Activated T-cell treated with anti-CD3 and anti-CD28 coated beads, Interleukin-2, amount 50 U/mL, for 48 hours (primary cell): ENCODE measurements at regions not wholly inside any gene's neighbourhood (a gene's known extent, or its start where the extent isn't known, plus 50 kb on each side); places are given as distances from the start of the nearest gene placed in this dataset.

Experiments
- DNase-seq, 2 experiments: peaks; one replicate each; pipeline ENCODE4 v3.0.0-alpha.2; 2020

DNA sequence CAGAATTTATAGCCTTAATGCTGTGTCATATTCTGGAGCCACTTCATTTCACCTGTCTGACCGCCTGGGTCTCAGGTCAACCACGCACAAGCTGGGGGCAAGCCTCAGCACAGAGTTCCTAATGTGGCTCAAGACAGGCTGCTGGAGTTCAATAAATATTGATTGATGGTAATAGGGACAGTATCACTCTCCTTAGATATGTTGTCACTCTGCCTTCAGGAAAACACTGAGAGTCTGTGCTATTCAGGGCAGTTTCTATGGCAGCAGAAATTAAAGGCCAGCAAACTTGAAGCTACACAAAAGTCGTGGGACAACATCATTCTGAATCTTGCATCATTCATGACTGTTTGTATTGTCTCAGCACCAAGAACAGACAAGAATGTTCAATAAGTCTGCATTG, 696.1 kb downstream of the METTL4 start:
- no peak for DNase-seq

DNA sequence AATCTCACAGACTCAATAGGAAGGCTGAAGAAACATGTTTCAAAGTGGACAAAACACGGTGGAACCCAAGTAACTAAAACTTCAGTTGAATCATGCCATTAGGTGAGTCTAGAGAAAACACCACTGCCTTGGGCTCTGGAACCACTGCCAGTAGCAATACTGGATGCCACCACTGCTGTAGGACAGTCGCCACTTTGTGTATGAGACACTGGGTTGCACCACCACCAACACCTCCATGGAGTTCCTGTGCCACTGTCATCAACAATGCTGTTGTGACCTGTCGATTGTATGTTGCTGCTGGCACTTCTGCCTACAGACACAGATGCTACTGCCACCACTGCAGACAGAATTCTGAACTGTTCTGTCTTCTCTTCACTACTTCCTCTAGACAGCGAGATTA, 686.7 kb downstream of the METTL4 start:
- DNase-seq = no peak

DNA sequence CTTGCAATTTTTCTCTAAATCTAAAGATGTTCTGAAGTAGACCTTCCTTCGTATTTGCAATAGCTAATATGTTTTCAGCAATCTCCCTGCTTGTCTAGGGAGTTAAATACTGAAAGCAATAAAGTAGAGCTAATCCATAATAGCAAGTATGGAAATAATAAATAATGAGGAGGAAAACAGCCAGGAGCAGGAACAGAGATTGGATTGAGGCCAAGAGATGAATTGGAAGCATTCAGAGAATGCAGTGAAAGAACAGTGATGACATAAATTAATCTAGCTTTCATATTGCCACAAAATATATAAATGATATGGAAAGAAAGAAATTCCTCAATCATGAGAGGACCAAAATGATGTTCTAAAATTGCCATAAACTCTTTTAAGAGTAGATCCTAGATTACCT, 679.7 kb downstream of the METTL4 start:
- no peak for DNase-seq

DNA sequence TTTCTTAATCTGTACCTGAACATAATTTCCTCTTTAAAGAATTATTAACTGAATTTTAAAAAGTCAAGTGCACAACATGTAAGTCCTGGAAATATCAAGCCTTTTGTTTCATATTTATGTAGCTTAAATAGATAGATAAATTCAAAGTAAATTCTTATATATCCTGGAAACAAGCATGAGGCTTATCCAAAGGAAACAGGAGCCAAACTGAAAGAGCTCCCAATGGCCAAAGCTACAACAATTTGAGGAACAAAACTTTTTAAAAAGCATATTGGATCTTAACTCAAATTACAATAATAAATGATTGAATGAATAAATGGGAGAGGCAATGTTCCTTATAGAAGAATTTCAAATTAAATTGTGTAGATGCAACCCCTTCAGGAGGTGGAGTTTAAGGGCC, 679.1 kb downstream of the METTL4 start:
- DNase-seq = no peak

DNA sequence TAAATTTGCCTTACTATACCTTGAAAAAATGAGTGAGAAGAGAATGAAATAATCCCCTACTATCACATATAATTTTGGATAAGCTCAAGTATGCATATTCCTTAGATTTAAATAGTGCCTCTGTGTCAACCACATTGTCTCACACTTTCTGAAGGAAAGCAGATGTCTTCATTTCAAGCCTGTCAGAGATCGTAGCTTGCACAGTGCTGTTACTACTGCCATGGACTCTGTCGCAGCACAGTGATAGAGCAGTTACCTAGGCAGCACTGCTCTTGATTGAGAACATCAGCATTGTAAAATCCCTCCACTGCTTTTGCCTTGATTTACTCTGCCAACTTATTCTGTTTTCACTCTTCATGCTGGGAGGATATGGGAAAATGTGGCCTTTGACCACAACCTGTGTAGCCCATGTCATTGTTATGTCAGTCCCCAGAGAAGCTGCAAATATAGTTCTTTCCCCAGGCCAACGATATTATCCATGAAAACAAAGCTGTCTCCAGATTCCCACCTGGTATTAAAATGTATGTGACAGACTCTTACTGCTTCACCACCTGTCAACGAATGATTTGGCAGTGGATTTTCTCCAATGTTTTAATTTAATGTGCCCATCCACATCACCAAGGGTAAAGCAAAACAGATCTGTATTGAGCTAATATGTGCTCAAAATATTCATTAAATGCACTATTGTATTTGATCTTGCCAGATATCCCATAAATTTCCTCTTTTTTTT, 675.7 kb downstream of the METTL4 start:
- no peak for DNase-seq

DNA sequence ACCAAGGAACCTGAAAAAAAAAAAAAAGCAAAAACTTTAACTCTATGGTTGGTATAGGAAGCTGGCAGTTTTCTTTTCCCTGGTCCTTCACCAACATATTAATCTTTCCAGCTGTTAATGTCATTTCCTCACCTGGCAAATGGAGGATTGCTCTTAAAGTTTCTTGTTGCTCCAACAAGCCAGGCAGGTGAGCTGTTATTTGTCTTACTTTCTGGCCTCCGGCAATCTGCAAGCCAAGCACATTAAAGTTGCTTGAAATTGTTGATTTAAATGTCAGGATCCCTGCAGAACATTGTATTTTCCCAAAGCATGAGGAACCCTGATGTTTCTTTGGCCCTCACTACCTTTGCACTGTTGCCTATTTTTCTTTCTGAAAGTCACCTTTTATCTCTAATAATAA, 664.9 kb downstream of the METTL4 start:
- no peak for DNase-seq

DNA sequence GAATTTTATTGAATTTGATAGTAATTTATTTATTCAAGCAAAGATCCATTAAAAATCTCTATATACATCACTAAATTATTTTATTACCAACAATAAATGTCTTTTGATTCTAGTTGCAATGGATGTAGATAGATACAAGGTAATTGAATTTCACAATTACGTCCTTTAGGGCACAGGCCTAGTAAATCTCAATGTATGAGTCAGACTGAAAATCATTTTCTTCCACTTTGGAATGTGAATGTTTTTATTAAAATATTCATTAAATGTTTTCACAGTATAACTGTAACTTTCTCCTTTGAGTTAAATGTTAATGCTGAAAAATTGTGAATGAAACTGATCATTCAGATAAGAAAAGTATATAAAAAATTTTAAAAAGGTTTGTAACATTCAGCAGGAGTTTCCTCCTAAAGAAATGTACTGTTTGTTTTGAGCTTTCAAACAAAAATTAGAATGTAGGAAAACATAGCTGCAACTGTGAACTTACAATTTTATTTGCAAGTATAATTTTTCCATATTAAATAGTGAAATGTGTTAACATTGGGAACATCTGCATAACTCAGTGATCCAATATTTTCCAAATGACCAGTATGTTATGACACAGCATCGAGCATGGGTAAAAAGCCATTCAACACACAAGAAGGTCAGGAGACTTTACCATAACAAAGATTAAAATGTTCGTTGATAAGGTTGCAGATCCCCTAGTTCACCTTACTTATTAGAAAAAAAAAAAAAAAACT, 663.7 kb downstream of the METTL4 start:
- no peak for DNase-seq

DNA sequence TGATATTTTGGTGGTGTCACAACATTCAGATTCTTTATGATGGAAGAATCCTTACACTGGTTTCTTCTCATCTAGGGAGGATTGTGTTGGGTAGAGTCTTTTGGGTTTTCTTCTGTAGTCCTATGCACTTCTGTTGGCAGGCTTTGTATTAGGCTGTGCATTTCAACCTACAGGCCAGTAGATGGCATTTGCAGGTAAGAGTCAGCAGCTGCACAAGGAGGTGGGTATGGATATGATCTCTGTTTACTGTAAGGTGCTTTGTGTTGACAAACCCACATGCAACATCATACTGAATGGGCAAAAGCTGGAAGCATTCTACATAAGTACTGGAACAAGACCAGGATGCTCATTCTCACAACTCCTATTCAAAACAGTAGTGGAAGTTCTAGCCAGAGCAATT, 656.8 kb downstream of the METTL4 start:
- no peak for DNase-seq

DNA sequence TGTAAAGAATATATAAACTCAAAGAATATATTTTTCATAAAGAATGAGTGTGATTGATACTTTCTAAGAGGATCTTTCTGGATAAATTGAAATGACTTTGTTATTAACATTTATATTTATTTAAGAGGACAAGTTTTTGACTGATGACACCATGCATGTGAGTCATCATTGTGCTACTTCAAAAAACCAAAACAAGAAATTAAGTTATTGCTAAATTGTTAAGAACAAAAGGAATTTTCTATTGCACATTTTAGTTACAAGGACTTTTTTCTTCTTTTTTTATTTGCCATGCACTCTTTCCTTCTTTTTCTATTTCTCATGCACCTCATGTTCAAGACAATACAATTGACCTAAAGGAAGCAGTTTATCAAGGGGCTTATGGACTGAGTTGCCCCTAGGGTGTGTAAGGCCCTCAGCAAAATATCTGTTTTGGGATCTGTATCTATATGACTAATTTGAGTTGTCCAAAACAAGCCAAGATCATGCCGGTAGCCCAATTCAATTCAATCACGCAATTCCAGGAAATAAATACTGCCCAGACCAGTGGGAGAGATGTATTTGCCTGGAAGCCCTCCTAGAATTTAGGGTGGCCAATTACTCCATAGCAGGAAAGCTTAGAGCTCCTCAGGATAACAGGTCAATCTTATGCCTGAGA, 654.3 kb downstream of the METTL4 start:
- DNase-seq = no peak

DNA sequence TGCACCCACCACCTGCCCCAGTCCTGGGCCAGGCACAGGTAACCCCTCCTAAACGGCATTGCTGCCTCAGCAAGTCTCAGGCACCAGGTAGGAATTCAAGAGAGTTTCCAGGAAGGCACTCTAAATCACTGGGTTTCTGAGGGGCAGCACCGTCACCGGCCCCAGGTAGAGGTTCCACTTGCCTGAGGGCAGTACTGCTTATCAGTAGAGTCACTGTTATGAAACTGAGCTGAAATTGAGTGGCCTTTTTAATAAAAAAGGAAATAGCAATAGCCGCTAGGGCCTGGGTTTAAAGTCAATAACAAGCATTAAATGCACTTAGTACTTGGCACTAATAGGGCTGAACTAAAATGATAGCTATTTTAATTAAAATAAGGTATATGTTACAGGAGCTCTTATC, 653.7 kb downstream of the METTL4 start:
- DNase-seq = no peak

DNA sequence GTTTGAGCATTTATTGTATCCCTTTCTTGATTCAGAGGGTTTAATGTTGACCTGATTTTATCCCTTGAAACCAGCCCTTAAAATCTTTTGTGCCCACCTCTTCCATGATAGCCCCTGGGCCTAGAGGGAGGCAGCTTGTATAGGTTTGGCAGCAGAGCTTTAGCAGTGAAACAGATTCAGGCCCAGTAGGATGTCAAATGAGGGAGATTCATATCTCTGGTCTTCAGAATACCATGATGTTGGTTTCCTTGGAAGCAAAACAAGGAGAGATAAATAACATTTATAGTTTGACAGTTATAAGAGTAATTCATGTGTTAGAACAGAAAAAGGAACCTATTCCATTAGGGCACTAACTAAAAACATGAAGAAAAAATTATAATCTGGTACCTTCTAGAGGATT, 649.2 kb downstream of the METTL4 start:
- no peak for DNase-seq

DNA sequence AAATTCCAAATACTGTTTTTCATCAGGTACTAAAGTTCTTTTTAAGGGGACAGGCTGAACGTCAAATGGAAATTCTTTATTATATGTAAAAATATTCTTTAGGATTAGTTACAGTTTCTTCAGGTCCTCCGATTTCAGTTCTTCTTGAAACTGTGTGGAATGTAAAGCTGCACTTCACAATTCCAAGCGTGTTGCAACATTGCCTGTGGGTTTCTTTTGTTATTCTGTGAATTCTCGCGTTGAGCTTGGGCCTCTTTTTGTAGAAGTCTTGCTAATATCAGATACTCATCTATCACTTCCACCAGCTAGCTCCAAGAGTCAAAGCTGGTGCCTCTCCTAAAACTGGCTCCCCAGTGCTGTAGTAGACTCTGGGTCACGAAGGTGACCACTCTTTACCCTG, 642.6 kb downstream of the METTL4 start:
- no peak for DNase-seq

DNA sequence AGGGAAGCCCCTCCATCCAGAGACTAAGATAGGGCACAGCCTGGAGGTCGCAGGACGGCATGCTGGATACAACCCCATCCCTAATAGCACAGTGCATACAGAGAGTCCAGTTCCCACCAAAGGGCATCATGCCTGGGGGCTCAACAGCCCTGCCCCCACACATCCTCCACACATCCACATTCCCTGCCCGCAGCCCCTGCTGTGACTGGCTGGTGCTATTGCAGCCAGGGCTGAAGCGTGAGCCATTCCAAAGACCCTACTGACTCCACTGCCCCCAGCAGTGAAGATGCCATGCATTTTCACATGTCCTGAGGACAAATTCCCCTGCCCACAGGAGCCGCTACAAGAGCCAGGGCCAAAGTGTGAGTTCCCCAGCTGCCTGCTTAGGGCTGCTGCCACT, 641.6 kb downstream of the METTL4 start:
- no peak for DNase-seq

DNA sequence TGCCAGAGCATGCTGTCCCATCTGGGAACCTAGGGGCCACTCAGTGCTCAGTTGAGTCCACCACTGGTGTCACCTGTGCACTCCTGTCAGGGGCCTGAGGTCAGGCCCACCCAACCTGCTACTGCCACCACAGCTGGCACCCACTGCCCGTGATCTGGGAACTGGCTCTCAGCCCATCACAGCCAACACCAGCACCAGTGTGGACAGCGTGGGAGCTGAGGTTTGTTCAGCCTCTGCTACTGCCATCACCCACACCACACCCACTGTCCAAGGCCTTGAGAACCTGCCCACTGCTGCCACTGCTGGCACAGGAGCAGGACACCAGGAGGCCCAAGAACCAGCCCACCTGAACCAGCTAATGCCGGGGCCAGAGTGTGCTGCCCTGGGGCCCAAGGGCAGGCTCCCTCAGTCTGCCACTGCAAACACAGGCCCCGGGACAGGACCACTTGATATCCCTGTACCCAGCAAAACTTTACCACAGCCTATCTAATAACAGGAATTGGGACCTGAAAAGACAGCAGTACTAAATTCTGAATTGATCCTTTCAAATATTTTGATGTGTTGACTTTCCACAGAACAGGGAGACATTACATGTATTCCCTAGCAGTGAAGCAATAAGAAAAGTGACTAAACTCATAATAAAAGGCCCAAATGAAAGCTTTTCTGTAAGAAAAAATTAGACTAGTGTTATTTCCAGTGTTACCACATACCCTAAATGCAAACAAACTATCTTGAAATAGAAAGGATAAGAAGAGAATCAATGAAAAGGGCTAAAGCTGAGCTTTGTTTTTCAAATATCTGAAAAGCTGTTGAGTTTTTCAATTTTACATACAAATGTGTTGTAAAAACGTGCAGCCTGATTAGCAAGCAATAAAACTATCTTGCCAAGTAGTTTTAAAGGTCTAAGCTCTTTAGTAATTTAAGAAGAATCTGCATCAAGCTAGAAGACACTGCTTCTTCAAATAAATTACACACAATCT, 640.7 kb downstream of the METTL4 start:
- no peak for DNase-seq

DNA sequence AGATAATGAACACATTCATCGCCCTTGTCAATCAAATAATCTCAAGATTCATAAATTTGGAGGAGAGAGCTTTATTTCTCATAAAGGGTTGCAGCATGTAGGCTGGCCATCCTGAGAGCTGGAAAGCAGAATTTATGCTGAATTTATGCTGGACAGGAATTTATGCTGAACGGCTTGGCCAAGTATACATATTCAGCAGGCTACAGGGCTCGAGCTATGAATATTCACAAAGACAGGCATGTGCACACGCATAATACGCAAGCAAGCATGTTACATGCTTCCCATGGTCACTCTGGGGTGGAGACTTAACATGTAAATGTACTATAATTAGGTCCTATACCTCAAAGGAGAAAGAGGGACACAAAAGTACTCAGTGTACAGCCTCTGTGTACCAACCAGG, 618.8 kb downstream of the METTL4 start:
- no peak for DNase-seq

DNA sequence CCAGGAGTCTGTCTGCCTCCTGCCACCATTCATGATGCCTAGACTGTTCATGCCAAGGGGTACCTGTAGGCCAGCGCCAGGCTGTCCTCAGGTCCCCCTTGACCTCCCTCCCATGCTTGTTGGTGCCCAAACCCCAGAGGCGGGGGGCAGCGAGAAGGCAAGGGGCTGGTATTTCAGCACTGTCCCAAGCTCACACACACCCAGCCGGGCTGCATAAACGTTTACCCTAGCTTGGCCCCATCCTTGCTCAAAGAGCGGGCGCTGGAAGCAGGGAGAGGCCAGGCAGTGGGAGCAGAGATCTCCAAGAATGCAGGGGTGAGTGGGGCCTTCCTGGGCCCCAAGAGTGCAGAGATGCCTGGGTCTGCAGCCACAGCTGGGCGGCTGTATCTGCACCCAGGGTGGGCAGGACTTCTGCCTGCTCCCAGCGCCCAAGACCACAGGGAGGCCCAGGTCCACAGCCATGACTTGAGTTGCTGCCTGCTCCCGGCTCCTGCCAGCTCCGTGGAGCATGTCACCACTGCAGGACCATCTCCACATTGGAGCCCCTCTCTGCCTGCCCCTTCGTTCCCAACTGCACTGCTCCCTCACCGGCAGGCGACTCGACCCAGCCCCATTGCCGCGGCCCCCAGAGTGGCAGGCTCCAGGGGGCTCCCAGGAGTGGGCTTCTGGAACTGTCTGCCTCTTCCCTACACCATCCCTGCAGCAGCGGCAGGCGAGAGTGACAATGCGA, 616.6 kb downstream of the METTL4 start:
- no peak for DNase-seq

DNA sequence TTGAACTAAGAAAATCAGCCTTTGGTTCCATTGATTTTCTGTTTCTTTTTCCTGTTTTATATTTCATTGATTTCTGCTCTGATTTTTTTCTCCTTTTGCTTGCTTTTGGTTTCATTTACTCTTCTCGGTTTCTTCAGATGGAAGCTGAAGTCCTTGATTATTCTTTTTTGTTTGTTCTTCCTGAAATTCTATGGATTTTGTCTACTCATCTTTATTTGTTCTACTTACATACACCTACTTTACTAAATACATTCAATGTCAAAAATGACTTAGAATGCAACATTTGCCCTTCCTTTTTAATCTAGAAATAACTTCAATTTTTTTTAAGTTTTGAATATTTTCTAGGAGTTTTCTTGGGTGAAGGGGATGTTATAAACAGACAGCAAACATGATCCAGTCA, 612.5 kb downstream of the METTL4 start:
- no peak for DNase-seq

DNA sequence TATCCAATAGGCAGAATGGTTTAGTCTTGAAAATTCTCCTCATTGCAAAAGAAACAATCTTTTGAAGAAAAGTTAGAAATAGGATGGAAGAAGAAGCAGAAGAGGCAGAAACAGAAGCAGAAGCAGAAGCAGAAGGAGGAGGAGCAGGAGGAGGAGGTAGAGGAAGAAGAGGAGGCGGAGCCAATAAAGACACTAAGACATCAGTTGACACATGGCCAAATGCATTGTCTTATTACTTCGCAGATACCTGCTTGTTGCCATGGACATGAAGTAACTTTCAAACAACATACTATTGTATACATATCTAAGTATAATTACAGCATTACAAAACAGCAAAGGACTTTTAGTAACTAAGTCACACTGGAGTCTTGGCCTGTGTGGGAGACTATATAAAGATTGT, 606.3 kb downstream of the METTL4 start:
- no peak for DNase-seq

DNA sequence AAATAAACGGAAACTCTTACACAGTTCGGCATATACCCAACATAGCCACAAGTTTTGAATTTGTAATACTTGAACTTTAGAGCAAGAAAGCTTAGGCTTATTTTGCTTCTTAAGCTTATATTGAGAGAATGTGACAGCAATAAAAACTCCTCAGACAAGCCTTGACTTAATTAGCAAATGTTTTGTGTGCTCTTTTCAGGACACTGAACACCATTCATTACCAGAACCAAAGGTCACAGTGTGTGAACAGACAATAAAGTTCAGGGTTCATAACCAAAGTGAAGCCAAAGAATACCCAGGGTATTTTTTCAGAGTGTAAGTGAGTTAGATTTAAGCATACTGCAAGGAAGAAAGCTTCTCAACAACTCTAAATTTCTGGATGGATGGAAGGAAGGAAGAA, 605.8 kb downstream of the METTL4 start:
- no peak for DNase-seq

DNA sequence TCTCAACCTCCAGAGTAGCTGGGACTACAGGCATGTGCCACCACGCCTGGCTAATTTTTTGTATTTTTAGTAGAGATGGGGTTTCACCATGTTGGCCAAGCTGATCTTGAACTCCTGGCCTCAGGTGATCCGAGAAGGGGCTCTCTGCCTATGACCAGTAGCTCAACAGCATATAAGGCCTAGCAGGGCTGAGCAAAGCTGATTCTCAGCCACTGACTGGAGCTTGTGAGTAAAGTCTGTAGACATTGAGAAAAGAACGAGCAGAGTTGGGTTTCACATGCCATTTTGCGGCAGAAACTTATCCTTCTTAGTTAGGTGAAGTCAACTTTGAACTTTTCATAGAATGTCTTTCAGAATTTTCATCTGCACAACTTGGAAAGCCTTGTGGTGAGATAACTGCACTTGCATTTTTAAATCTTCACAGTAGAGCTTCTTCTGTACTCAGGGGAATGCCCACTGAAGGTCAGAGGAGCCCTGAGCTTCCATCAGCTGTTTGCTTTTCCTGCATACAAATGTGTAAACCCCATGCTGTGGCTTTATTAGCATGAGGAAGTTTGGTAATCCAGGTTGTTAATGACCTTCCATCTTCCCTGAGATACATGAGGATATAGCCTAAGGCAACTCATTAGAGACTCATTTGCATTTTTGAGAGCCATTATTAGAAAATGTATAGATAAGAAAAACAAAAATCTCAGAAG, 602.4 kb downstream of the METTL4 start:
- DNase-seq = no peak

DNA sequence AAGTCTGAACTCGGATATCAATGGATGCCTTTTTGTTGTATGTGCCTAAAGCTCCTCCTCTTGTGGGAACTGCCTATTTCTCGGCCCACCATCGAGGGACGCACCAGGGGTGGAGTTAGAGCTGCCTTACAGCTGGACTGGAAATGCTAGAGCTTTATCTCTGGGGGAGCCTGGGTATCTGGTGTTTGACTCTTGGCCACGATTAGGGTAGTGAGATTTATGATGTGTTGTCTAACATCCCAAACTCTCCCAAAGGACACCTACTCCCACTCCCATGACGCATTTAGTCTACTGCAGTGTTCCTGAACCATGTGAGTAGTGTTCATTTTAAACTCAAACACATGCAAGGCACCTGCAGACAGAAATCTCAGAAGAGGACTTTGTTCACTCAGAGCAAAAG, 594.8 kb downstream of the METTL4 start:
- no peak for DNase-seq

DNA sequence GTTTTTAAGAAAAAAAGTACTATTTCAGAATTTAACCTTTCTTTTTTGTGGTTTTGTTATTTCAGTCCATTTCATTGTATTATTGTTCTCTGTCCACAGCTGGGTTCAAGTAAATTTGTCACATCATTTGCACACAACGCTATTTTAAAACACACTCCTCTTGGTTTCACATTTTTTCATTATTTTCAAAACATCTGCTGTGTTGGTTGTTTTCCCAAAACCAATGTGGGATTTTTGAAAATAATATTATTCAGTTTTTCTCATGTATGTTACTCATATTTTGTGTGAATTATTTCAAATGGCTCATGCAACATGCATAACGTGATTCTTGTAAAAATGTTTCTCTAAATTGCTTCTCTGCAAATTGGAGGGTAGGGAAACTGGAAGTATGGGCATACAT, 589.2 kb downstream of the METTL4 start:
- DNase-seq = no peak
